Stomach smooth muscle (tissue), 2 donors: ENCODE measurements at regions not wholly inside any gene's neighbourhood (a gene's known extent, or its start where the extent isn't known, plus 50 kb on each side); places are given as distances from the start of the nearest gene placed in this dataset.
A peak's percentile ranks its signal among the peaks of the same experiment; 100 is the strongest.
"Not testable (repeated sequence)": the region's sequence is repeated elsewhere in the genome, so short reads cannot be mapped to it uniquely, and the experiment has no call there.

Experiments
- H3K27ac ChIP-seq: one replicate; pipeline ENCODE4 v1.7.0; 2013; ENCODE audit warnings: mild to moderate bottlenecking, low read length, inconsistent platforms
- H3K27me3 ChIP-seq, 2 donors: one replicate each; pipeline ENCODE4 v1.7.0; 2013; ENCODE audit warnings: low read length in 2 of 2; ENCODE audit not compliant: insufficient read depth in 2 of 2, control insufficient read depth in 1 of 2
- H3K36me3 ChIP-seq, 2 donors: one replicate each; pipeline ENCODE4 v1.7.0; 2013; ENCODE audit warnings: low read length in 2 of 2; ENCODE audit not compliant: control insufficient read depth in 2 of 2, insufficient read depth in 2 of 2
- H3K4me1 ChIP-seq: one replicate; pipeline ENCODE4 v1.7.0; 2013; ENCODE audit warnings: low read length; ENCODE audit not compliant: control insufficient read depth, insufficient read depth
- H3K4me3 ChIP-seq, 2 donors: one replicate each; pipeline ENCODE4 v1.7.0; 2013; ENCODE audit warnings: low read length in 2 of 2
- H3K9ac ChIP-seq, 2 donors: one replicate each; pipeline ENCODE4 v1.7.0; 2013; ENCODE audit warnings: low read length in 2 of 2, mild to moderate bottlenecking in 1 of 2
- H3K9me3 ChIP-seq, 2 donors: one replicate each; pipeline ENCODE4 v1.7.0; 2013; ENCODE audit warnings: low read length in 2 of 2; ENCODE audit not compliant: control insufficient read depth in 2 of 2
- donor health status: healthy.
- donor health status: Pancreatic carcinoma.

GRCh38 chr3:162684260-162684659 is 1187.7 kb downstream of the OTOL1 start:
- no peaks in the 10 kb centered on the region for H3K36me3 ChIP-seq
- H3K4me1 ChIP-seq: no peaks in the 10 kb centered on the region
- no peaks in the 10 kb centered on the region for H3K9me3 ChIP-seq
- no peak overlapping the region for H3K27ac ChIP-seq
- no peaks in the 10 kb centered on the region for H3K27me3 ChIP-seq
- no peak overlapping the region for H3K9ac ChIP-seq
- H3K4me3 ChIP-seq: no peak overlapping the region

GRCh38 chr3:162699291-162699690 is 1202.7 kb downstream of the OTOL1 start:
- Histone ChIP-seq H3K36me3 (no peaks in the 10 kb centered on the region), H3K27me3 (no peaks in the 10 kb centered on the region), H3K4me3 (no peak overlapping the region), H3K4me1 (no peaks in the 10 kb centered on the region), H3K27ac (no peak overlapping the region), H3K9ac (no peak overlapping the region), H3K9me3 (no peaks in the 10 kb centered on the region)

- H3K36me3 ChIP-seq: no peaks in the 10 kb centered on the region
- H3K27ac ChIP-seq: no peak overlapping the region
- no peak overlapping the region for H3K9ac ChIP-seq
- no peaks in the 10 kb centered on the region for H3K9me3 ChIP-seq
- no peak overlapping the region for H3K4me3 ChIP-seq
- no peaks in the 10 kb centered on the region for H3K4me1 ChIP-seq
- no peaks in the 10 kb centered on the region for H3K27me3 ChIP-seq
These were observed 1204.6 kb downstream of the OTOL1 start for GRCh38 chr3:162701211-162701610.

- H3K4me1 ChIP-seq: no peaks in the 10 kb centered on the region
- no peaks in the 10 kb centered on the region for H3K9me3 ChIP-seq
- H3K9ac ChIP-seq: no peak overlapping the region
- H3K27me3 ChIP-seq: no peaks in the 10 kb centered on the region
- H3K27ac ChIP-seq: no peak overlapping the region
- no peak overlapping the region for H3K4me3 ChIP-seq
- H3K36me3 ChIP-seq: no peaks in the 10 kb centered on the region
These were observed 1206.3 kb downstream of the OTOL1 start for GRCh38 chr3:162702768-162703385.

GRCh38 chr3:162704238-162704637 is 1207.6 kb downstream of the OTOL1 start:
- no peak overlapping the region for H3K27ac ChIP-seq
- H3K9me3 ChIP-seq: no peaks in the 10 kb centered on the region
- no peak overlapping the region for H3K9ac ChIP-seq
- peaks cover 3% of the 10 kb centered on the region for H3K4me1 ChIP-seq
- H3K27me3 ChIP-seq: no peaks in the 10 kb centered on the region
- no peaks in the 10 kb centered on the region for H3K36me3 ChIP-seq
- no peak overlapping the region for H3K4me3 ChIP-seq

GRCh38 chr3:162704799-162705385 is 1208.3 kb downstream of the OTOL1 start:
- no peaks in the 10 kb centered on the region for H3K27me3 ChIP-seq
- H3K4me3 ChIP-seq: no peak overlapping the region
- H3K9ac ChIP-seq: no peak overlapping the region
- H3K4me1 ChIP-seq: peaks cover 3% of the 10 kb centered on the region
- H3K36me3 ChIP-seq: no peaks in the 10 kb centered on the region
- no peaks in the 10 kb centered on the region for H3K9me3 ChIP-seq
- H3K27ac ChIP-seq: no peak overlapping the region

- not testable (repeated sequence) for H3K9ac ChIP-seq, H3K4me3 ChIP-seq, H3K36me3 ChIP-seq, H3K27ac ChIP-seq, H3K9me3 ChIP-seq, H3K27me3 ChIP-seq, H3K4me1 ChIP-seq
These were observed 1211.8 kb downstream of the OTOL1 start for GRCh38 chr3:162708394-162708793.

- not testable (repeated sequence) for H3K27me3 ChIP-seq, H3K9ac ChIP-seq, H3K36me3 ChIP-seq, H3K4me1 ChIP-seq, H3K27ac ChIP-seq, H3K9me3 ChIP-seq
- H3K4me3 ChIP-seq: peak overlapping the region in 1 of 2 donors; percentile 8
These were observed 1212.5 kb downstream of the OTOL1 start for GRCh38 chr3:162708942-162709706.

- no peaks in the 10 kb centered on the region for H3K36me3 ChIP-seq
These were observed 1213.9 kb downstream of the OTOL1 start for GRCh38 chr3:162710332-162711112.

GRCh38 chr3:162717074-162717473 is 1220.5 kb downstream of the OTOL1 start:
- H3K27ac ChIP-seq, H3K9me3 ChIP-seq, H3K27me3 ChIP-seq, H3K4me1 ChIP-seq, H3K4me3 ChIP-seq, H3K9ac ChIP-seq, H3K36me3 ChIP-seq: not testable (repeated sequence)

More at GRCh38 chr3:162710332-162711112, 1213.9 kb downstream of the OTOL1 start:
- Histone ChIP-seq H3K27me3 (no peaks in the 10 kb centered on the region), H3K9ac (no peak overlapping the region), H3K9me3 (no peaks in the 10 kb centered on the region), H3K4me1 (peaks cover 3% of the 10 kb centered on the region), H3K27ac (no peak overlapping the region), H3K4me3 (no peak overlapping the region)
